NOMO-1 treated with DMSO at 0.1 percent for 48 hours (cell line): ENCODE measurements at regions not wholly inside any gene's neighbourhood (a gene's known extent, or its start where the extent isn't known, plus 50 kb on each side); places are given as distances from the start of the nearest gene placed in this dataset.
"Not testable (repeated sequence)": the region's sequence is repeated elsewhere in the genome, so short reads cannot be mapped to it uniquely, and the experiment has no call there.

Source experiments
- DNase-seq: peaks from one replicate; lab custom pipeline; 2025; ENCODE audit not compliant: unreplicated experiment; lab: John Stamatoyannopoulos, UW

DNA sequence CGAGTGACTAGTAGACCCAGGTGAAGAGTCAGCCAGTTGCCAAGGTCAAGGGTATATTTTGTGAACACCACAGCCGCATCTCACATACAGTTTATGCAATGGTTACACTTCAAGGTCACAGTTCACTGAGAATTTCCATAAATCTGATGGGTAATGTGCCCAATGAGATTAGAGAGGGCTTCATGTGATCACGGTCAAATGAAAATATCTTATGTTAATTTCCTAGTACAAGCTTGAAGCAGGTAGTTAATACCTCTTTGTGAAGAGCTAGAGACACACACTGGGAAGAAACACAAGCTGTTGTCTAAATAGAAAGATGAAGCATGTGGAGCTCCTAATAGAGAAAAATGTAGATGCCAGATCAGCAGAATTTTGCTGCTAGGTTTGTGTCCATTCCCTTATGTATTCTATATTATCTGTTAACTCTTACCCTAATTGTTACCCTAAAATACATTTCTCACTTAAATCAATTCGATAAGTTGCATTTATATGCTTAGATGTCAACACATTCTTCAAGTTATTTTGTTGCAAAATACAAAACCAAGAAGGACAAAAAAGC, 136.0 kb downstream of the NR2F2 start:
- no peak for DNase-seq

DNA sequence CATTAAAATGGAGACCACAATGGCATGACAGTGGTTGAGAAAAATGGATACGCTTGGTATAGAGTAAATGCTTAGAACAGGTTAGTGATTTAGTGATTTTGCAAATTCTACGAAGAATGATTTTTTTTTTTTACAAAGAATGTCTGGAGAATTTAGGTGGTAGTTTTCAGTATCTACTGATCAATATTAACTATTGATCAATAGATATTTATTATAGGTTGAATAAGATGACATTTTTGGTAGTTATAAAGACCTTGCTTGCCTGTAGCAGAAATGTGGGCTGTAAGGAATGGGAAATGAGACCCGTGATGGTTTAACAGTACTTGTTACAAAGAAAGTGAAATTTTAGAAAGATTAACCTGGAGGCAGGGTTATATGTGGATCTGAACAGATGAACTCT, 137.5 kb downstream of the NR2F2 start:
- no peak for DNase-seq

DNA sequence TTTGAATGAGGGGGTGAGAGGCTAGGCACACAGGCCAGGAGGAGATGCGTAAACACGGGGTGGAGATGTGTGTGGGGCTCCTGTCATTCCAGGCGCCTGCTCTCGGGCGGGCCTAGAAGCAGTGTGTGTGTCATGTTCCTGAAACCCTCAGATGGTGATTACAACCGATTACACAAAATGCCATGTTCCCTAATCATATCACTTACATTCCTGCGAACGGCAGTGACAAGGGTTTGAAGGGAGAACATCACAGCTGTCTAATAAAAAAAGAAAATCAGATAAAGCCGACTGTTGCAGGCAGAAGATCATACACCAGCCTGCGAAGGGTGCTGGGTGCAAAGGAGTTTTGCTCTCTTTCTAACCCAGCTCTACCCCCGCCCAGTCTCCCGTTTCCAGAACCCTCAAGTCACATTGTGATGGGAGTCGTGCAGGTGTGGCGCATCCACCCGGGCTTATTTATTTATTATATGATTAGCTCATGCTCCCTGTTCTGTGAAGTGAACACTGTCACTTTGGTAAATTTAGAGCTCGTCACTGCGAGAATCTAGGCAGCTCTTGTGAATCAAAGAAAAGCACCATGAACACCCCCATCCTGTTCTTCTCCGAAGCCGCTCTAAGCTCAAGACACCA, 140.3 kb downstream of the NR2F2 start:
- no peak for DNase-seq

DNA sequence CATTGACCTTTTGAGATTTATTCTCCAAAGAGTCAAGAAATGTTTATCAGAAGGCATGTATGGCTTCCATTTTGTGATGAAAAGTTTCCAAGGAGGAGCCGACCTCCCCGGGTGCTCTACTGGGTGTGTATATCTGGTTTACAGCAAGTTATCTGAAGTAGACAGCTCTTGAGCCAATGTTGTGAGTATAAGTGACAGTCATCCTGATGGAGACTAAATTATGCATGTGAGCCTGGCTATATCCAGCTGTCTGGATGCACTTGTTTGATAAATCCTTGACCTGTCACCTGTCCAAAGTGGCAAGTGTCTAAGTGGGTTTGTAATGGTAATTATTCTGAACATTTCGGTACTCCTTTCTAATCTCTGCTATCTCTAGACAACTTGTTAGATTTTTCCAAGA, 142.2 kb downstream of the NR2F2 start:
- no peak for DNase-seq

DNA sequence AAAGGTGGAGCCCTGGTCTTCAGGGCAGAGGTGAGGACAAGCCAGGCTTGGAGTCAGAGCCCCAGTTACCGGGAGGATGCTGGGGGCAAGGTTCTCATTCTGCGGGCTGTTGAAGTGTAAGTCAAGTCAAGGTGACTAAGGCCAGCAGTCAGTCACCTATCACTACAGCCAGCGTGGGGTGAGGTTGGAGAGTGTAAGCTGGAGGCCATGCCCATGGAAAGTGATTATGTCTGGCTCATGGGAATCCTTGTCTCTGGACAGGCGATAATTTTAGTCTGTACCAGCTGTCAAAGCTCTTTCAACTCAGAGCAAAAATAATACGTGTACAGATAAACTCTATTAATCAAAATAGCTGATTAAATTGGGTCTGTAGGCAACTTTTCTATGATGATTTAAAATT, 143.1 kb downstream of the NR2F2 start:
- DNase-seq, result no peak

DNA sequence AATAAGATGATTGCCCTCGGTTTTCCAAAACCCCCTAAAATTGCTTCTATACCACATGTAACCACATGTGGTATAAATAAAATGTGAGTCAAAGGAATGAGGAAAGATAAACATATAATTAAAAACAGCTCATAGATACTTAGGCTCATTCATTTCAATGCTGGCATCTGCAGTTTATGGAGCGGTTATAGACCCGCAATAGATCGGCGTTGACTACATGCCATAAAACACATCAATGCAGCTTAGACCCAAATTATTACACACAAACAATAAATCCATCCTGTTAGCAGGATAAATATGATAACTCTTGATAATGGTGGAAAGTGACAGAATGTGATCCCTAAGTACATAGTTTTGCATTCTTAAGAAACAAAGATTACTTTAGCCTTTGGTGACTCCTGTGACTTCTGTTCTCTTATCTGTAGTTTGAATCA, 143.7 kb downstream of the NR2F2 start:
- no peak for DNase-seq

DNA sequence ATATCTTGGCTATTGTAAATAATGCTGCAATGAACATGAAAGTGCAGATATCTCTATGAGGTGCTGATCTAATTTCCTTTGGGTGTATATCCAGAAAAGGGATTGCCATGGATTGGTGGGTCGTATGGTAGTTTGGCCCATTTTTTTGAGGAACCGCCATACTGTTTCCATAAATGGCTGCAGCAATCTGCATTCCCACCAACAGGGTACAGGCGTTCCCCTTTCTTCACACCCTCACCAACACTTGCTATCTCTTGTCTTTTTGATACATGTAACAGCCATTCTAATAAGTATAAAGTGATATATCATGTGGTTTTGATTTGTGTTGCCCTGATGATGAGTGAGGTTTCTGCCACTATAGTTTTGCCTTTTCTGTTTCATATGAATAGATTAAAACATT, 146.7 kb downstream of the NR2F2 start:
- no peak for DNase-seq

DNA sequence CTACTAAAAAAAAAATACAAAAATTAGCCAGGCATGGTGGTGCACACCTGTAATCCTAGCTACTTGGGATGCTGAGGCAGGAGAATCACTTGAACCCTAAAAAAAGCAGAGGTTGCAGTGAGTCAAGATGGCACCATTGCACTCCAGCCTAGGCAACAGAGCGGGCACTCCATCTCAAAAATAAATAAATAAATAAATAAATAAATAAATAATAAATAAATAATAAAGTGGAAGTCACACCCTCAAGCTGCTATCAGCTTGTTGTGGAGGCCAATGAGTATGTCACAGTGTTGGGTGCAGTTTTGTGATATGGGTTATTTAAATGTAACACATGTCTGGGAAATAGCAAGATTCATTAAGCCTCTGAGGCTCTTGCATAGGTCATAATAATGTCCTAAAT, 153.9 kb downstream of the NR2F2 start:
- DNase-seq, result not testable (repeated sequence)

DNA sequence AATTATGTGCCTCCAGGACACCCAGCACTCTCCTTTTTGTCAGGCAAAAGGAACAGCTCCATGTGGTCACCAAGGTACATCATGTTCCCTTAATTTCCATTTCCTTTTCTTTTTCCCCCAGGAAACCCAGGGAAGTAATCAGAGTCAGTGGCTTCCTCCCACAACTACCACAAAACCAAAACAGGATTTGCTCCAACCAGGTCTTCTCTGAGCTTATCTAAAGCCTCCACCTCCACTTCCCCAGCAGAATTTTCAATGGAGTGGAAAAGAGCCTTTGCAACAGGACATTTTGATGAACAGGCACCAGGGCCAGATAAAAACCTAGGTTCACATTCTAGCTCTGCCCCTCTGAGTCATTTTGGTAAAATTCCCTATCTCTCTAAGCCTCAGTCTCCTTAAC, 154.3 kb downstream of the NR2F2 start:
- DNase-seq, result no peak

DNA sequence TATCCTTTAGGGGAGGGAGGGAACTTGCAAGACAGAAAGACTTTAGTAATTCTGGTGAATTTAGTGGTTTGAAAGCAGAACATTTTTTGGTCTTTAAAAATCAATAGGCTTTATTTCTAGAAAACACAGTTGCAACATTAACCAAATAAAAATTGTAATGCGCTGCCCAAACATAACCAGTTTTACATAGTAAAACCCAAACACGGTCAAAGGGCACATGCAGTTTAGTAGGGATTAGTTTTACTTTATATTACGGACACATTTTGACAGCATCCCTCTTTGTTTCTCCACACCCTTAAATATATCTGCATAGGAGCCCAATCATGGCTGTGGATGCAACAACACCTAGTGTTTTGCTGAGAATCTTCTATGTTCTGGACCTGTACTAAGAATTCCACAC, 156.7 kb downstream of the NR2F2 start:
- DNase-seq, result no peak

DNA sequence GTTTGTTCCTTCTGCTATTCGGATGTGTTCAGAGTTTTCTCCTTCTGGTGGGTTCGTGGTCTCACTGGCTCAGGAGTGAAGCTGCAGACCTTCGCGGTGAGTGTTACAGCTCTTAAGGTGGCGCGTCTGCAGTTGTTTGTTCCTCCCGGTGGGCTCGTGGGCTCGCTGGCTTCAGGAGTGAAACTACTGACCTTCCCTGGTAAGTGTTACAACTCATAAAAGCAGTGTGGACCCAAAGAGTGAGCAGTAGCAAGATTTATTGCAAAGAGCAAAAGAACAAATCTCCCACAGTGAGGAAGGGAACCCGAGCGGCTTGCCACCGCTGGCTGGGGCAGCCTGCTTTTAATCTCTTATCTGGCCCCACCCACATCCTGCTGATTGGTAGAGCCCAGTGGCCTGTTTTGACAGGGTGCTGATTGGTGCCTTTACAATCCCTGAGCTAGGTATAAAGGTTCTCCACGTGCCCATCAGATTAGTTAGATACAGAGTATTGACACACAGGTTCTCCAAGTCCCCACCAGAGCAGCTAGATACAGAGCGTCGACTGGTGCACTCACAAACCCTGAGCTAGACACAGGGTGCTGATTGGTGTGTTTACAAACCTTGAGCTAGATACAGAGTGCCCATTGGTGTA, 160.7 kb downstream of the NR2F2 start:
- DNase-seq, result not testable (repeated sequence)

DNA sequence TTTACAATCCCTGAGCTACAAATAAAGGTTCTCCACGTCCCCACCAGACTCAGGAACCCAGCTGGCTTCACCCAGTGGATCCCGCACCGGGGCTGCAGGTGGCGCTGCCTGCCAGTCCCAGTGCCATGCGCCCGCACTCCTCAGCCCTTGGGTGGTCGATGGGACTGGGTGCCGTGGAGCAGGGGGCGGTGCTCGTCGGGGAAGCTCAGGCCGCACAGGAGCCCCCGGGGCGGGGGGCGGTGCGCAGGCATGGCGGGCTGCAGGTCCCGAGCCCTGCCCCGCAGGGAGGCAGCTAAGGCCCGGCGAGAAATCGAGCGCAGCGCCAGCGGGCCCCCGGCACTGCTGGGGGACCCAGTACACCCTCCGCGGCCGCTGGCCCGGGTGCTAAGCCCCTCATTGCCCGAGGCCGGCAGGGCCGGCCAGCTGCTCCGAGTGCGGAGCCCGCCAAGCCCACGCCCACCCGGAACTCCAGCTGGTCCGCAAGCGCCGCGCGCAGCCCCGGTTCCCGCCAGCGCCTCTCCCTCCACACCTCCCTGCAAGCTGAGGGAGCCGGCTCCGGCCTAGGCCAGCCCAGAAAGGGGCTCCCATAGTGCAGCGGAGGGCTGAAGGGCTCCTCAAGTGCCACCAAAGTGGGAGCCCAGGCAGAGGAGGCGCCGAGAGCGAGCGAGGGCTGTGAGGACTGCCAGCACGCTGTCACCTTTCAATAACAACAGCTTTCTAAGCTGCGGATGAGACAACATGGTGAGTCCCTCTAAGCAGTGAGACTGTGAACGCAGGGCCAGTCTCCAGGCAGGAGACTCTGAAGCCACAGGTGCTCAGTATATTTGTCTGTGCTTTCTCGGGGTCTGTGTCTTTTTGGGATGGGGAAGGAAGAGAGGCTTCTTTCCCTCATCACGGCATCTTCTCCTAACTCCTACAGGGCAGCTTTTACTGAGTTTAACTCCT, 161.5 kb downstream of the NR2F2 start:
- not testable (repeated sequence) for DNase-seq

DNA sequence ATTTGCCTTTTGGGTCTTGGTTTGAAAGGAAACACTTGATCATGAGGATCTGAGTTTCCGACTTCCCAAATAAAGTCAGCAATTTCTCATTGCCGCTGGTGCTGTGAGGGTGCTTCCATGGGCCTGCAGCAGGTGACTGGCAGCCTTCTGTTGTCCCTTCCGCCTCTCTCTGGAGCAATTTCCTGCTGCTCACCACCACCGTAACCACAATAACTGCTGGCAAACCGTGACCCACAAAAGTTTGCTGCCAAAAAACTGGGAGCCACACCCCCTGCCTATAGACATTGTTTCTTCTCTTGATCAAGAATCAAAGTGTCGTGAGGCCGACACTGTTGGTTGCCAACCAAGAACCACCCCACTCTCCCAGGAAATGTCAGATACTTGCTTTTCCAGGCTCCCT, 164.0 kb downstream of the NR2F2 start:
- peak; percentile 87 for DNase-seq

DNA sequence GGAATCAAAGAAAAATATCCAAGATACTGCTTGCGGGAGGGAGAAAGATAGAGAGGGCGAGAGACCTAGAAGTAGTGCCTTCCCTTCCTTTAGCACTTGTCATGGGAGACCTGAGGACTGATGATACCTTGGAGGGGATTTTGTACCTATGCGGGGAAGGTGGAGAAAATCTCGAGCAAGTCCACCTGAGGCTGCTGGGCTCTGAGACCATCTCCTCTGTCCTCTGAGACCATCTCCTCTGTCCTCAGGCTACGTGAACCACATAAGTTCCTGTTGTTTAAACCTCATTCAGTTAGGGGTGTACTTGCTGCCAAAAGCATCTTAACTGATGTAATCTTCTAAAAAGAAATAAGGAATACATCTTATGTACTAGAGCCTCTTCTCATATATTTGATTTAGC, 164.9 kb downstream of the NR2F2 start:
- DNase-seq, result no peak

DNA sequence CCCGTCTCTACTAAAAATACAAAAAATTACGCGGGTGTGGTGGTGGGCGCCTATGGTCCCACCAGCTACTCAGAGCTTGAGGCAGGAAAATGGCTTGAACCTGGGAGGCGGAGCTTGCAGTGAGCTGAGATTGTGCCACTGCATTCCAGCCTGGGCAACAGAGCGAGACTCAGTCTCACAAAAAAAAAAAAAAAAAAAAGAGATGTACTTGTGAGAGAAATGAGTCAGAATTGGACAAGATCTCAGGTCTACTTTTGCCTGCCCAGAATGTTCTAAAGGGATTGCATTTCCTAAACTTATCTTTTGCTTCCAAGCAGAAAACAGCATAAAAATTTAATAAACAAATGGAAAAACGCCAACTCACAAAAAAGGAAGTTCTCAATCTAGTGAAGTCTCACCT, 167.5 kb downstream of the NR2F2 start:
- DNase-seq, result no peak

DNA sequence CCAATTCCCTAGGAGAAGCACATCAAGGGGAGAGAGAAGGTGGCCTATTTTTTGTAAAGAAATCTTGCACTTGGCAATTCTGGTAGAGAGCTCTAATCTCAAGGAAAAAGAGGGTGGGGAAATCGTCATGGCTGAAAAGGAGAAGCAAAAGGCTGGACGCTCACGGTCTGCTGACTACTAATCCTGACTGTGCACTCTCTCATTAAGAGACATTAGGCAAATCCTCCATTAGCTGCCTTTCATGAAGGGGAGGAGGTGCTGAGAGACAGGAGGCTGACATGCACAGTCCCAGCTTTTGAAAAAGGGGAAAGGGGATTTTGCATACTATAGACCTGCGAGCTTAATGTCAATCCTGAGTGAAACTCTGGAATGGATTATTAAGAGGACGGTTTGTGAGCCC, 170.0 kb downstream of the NR2F2 start:
- DNase-seq, result peak; percentile 50

DNA sequence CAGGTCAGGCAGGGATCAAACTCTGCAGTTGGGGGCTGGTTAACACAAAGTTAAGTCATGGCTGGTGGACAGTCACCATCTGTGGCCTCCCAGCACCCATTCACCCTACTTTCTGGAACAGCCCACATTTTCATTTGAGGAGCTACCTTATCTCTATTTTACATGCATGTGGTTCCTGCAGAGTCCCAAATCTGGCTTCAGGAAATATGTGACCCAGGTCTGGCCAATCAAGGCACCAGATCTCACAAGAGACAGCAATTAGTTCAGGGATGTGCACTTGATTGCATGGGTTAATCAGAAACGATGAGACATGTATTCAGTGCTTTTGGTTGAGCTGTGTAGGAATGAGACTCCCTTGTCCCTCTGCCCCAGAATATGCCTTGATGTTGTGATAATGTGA, 170.9 kb downstream of the NR2F2 start:
- DNase-seq, result no peak

DNA sequence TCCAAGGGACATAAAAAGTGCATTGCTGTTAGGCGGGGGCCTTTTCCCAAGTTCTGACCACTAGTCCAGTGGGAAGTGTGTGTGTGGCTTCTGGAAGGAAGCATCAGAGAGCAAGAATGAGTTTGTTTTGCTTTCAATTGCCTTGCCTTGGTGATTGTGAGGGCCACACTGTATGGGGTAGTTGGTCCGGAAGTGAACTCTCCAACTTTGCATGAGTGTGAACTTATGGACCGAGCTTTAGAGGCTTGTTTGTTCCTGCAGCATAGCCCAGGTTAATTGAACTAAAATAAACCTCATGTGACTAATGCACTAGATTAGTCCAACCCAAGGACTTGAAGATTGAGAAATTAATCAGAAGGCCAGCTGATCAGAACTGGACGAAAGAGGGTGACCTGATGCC, 171.7 kb downstream of the NR2F2 start:
- DNase-seq, result no peak

DNA sequence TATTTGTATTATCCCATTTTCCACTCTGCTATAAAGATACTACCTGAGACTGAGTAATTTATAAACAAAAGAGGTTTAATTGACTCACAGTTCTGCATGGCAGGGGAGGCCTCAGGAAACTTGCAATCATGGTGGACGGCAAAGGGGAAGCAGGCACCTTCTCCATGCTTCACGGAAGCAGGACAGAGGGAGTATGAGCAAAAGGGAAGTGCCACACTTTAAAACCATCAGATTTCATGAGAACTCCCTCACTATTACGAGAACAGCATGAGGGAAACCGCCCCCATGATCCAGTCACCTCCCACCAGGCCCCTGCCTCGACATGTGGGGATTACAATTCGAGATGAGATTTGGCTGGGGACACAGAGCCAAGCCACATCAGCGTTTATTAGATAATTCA, 172.8 kb downstream of the NR2F2 start:
- no peak for DNase-seq

DNA sequence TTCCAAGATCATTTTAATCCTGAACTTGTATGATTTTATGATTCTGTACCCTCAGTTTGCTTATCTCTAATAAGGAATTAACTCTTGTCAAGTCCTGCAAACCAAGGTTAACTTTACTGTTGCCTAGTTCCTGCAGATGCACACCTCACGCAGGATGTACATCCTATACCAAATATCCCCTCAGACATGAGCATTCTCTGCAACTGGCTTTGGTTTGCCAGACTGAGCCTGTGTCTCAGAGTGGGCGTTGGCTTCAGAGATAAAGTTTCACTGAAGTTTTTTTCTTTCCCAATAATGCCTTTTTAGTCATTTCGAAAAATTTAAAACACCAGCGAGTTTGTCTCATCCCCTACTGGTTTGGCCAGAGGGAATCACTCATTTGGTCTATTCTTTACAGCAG, 173.9 kb downstream of the NR2F2 start:
- no peak for DNase-seq

DNA sequence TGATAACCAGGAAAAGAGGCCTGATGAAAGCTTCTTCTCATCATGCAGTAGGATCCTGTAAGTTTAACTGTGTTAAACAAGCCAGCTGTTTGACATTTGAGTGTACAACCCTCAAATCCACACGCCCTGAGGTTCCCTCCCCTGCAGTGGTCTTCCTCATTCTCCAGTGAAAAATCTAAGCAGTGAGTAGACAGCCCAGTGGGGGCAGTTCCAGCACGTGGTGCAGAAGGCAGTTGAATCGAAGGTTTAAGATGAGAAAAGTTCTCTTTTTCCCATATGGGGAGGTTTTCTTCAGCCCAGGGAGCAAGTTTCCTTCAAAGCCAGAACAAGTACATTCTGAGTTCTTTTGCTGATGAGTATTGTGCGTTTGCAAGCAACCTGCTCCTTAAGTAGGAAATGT, 174.5 kb downstream of the NR2F2 start:
- DNase-seq, result no peak
